ENCODE measurements at regions not wholly inside any gene's neighbourhood (a gene's known extent, or its start where the extent isn't known, plus 50 kb on each side); places are given as distances from the start of the nearest gene placed in this dataset.

DNA sequence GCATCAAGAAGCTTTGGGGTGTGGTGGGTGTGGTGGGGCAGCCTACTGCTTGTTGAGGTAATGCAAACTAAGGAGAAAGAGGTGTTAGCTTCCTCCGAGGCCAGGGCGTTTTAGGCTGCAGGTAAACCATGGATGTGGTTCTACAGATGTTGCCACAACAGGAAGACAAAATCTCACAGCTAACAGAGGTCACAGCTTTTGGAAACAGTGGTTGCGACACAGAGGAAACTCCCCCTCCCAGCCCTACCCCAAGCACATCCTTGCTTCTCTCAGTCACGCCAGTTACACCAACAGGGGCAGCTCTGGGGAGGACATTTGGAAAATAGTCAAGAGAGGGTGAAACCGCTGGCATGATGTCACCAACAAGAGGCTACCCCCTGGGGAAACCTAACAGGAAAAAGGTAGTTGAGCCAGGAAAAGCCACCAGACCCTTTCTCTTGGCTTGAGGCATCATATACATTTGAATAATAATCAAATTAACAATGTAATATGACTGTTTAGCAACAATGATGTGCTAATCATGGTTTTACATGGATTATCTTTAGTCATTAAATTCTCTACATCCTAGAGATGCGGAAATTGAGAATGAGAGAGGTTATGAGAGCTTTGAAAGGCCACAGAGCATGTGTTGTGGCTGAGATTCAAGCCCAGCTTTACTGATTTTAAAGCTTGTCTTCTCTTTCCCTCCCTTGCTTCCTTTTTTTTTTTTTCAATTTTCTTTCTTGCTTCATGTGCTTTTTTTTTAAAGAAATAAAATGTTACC lies 82.2 kb upstream of the IL12B start:
- no peak for TF ChIP-seq GATA3 (IDR thresholded peaks at IDR 0.05; ENCODE audit: low read depth, low read length)
- no peak for TF ChIP-seq GATA2 (IDR thresholded peaks at IDR 0.05; ENCODE audit: low read depth, low read length)

DNA sequence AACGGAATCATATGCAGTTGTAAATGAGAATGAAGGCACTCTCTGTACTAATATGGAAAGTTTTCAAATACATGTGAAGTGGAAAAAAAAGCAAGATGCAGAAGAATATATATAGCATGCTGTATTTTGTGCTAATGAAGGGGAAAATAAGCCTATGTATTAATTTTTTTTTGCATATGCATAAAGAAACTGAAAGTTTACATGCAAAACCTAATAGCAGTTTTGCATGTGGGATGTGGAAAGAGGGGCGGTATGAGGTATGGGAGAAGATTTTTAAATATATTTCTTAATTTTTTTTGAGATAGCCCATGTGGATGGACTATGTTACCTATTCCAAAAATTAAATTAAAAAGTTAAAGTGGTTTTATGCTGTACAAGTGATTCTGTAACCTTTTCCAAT lies 83.7 kb upstream of the IL12B start:
- TF ChIP-seq GATA3 (IDR thresholded peaks at IDR 0.05; ENCODE audit: low read depth, low read length) (no peak), GATA2 (IDR thresholded peaks at IDR 0.05; ENCODE audit: low read depth, low read length) (no peak)

DNA sequence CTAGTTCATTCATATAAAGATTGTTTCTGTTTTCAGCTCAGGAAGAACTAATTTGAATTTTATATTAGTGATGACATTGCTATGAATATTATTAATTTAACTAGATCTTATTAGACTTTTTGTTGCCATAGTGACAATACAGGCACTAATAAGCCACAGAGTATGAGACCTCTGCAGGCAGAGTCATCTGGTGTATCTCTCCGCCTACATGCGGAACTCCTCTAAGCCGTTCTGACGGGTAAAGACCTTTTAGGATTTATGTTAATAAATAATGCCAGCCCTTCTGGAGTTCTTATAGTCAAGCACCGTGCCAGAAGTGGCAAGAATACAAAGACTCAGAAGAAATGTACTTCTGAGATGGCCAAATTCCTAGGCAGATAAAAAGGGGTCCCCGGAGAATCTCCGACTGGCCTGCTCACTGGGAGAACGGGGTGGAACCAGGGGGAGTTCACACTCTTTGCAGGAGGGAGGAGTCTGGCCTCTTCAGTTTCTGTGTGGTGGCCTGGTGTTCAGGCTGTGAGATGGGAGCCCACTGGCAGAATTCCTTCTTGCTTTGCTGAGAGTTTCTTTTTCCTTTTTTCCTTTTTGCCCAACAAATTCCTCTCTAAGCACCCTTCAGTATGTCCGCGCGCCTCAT lies 85.1 kb upstream of the IL12B start:
- TF ChIP-seq GATA2 (IDR thresholded peaks at IDR 0.05; ENCODE audit: low read depth, low read length) (no peak), GATA3 (IDR thresholded peaks at IDR 0.05; ENCODE audit: low read depth, low read length) (no peak)

DNA sequence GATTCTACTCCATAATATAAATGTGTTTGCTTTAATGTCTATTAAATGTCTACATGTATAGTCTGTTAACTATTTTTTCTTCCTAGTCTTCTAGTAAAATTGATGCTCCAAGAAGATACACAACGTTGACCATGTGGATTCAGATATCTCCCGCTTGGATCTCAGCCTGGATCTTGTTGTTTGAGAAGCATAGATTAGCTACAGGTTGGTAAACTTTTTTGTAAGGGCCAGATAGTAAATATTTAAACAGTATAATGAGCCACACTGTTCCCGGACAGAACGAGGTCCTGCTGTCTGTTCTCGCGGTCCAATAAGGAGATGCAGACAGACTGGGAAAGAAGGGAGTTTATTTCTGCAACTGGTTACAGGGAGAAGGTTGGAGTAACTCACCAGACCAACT lies 86.2 kb upstream of the IL12B start:
- no peak for TF ChIP-seq GATA2 (IDR thresholded peaks at IDR 0.05; ENCODE audit: low read depth, low read length)
- no peak for TF ChIP-seq GATA3 (IDR thresholded peaks at IDR 0.05; ENCODE audit: low read depth, low read length)

DNA sequence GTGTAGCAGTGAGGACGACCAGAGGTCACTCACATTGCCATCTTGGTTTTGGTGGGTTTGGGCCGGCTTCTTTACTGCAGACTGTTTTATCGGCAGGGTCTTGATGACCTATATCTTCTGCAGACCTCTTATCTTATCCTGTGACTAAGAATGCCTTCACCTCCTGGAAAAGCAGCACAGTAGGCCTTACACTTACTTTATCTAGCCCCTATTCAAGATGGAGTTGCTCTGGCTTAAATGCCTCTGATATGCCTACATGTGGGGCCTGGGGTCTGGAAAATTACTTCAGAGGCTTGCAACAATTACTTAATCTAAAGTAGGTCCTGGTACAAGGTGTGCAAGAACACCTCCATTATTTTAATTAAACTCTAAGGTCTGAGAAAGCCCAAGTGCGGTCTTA lies 86.9 kb upstream of the IL12B start:
- TF ChIP-seq GATA3 (IDR thresholded peaks at IDR 0.05; ENCODE audit: low read depth, low read length) (no peak), GATA2 (IDR thresholded peaks at IDR 0.05; ENCODE audit: low read depth, low read length) (no peak)

DNA sequence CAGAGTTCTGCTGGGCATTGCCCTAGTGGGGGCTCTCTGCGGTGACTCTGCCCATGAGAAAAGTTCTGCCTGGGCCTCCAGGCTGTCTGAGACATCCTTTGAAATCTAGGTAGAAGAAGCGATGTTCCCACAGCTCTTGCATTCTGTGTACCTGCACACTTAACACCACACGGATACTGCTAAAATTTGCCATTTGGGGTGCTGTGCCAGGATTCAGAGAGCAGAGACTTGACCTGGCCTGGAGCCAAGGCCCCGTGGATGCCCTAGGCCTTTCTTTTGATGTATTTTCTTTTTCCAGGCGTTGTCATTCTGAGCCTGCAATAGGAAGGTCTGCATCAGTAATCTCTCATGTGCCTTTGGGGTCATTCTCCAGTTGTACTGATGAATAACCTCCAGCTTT lies 89.3 kb upstream of the IL12B start:
- TF ChIP-seq GATA3 (IDR thresholded peaks at IDR 0.05; ENCODE audit: low read depth, low read length) (no peak), GATA2 (IDR thresholded peaks at IDR 0.05; ENCODE audit: low read depth, low read length) (no peak)

DNA sequence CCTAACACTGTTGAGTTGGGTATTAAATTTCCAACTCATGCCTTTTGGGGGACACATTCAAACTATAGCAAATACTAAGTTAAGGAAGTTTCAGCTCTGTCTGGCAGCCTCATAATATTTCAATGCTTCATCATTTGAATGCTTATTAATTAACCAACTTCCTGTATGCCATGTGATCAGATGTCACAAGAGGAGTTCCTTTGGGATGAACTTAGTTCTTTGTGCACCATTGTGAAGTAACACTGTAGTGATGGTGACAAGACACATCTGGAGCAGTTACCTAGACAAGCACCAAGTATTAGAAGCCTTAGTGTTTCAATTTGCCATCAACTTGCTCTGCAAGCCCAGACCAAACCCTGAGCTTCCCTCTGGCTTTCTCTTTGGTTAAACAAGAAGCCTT lies 90.7 kb upstream of the IL12B start:
- no peak for TF ChIP-seq GATA3 (IDR thresholded peaks at IDR 0.05; ENCODE audit: low read depth, low read length)
- no peak for TF ChIP-seq GATA2 (IDR thresholded peaks at IDR 0.05; ENCODE audit: low read depth, low read length)

DNA sequence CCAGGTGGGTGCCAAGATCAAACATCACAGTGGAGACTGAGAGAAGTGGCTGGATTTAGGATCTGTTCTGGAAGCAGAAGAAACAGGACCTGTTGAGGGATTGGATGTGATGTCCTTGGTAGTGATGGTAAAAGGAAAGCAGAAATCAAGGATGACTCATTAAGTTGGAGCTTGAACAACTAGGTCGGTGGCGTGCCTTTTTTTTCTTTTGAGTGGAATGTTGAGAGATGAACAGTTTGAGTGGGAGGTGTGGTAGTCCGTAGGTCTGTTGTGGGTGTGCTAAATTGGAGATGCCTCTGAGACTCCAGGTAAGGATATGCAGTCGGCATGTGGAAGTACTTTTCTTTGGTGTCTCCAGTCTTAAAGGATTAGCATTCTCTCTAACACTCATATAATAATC lies 92.1 kb upstream of the IL12B start:
- TF ChIP-seq GATA3 (IDR thresholded peaks at IDR 0.05; ENCODE audit: low read depth, low read length), result no peak
- TF ChIP-seq GATA2 (IDR thresholded peaks at IDR 0.05; ENCODE audit: low read depth, low read length), result no peak

DNA sequence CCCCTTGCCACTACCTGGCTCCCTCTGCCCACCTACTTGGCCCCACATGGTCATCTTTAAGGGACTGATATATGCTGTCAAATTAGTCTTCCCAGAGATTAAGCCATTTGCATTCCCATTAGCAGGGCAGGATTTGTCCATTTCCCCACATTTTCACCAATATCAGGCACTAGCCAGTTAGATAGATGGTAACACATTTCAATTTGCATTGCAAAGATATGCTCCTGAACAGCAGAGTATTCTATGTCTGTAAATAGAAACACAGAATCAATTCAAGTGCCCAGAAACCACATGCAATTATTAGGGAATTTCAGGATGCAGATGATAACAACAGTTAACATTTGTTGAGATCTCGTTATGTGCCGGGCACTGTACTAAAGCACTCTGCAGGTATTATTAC lies 92.6 kb upstream of the IL12B start:
- TF ChIP-seq GATA3 (IDR thresholded peaks at IDR 0.05; ENCODE audit: low read depth, low read length) (no peak), GATA2 (IDR thresholded peaks at IDR 0.05; ENCODE audit: low read depth, low read length) (no peak)

DNA sequence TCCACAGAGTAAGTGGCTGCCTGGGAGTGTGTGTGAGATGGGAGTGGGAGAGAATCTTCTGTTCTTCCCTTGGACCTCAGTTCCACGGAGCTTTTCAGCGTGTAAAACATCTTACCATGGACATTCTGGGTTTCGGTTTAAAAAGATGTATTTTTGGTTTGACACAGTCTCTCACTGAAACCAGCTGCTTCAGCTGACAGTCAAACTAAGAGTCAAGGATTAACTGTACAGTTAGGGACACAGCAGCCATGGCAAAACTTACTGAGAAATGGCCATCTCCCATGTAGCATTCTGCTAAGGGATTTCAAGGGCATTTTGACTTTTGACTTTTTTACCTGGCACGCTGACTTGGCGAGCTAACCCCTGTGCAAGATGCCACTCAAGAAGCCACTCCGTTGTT lies 93.8 kb upstream of the IL12B start:
- no peak for TF ChIP-seq GATA3 (IDR thresholded peaks at IDR 0.05; ENCODE audit: low read depth, low read length)
- no peak for TF ChIP-seq GATA2 (IDR thresholded peaks at IDR 0.05; ENCODE audit: low read depth, low read length)

DNA sequence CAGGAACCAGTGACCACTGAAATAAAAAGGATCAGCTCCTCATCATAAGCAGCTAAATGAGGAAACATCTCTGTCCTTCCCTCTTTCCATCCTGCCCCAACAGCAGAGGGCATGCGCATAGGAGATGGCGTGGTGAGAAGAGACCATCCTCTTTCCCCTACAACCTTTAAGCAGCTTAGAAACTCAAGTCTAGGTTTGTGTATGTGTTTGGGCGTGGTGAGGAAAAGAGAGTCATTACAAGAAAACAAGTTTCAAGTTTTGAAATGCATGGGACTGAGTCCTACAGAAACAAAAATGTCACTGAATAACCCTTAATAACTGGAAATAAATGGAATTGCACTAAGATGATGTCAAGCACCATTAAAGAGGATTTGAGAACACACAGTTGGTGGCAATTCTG lies 96.4 kb upstream of the IL12B start:
- TF ChIP-seq GATA3 (IDR thresholded peaks at IDR 0.05; ENCODE audit: low read depth, low read length) (no peak), GATA2 (IDR thresholded peaks at IDR 0.05; ENCODE audit: low read depth, low read length) (no peak)

DNA sequence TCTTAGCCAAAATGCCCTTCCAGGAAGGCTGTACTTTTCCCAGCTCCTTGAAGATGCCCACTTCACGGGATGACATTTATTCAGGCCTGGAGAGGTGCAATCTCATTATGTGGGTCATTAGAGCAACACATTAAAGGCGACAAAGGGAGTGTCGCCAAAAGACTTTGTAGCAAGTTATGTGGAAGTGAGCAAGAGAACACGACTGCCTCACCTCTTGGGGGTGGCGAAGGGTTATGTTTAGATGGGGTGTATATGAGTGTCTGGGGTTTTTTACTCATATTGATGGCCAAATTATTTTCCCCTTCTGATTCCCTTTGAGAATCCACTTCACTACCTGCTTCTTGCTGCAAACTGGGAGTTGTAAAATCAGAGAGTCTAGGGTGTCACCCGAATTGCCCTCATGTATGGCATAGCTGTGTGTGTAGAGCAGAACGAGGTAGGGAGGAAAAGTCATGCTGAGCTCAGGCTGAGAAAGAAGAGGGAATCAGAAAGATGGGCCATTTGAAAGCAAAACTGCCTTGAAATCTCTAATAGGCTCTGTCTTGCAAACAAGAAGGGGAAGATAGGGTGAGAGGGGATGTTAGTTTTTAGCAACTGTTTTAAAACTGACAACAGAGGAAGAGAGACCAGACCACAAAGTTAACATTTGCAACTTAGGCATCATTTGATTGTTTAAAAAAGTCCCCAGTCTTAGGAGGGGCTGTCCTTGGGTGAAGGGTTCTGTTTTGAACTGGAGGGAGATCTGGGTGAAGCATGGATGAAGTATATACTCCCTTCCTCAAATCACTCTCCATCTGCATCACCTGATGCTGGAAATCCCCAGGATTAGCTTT lies 97.1 kb upstream of the IL12B start:
- TF ChIP-seq GATA3 (IDR thresholded peaks at IDR 0.05; ENCODE audit: low read depth, low read length) (no peak), GATA2 (IDR thresholded peaks at IDR 0.05; ENCODE audit: low read depth, low read length) (no peak)

DNA sequence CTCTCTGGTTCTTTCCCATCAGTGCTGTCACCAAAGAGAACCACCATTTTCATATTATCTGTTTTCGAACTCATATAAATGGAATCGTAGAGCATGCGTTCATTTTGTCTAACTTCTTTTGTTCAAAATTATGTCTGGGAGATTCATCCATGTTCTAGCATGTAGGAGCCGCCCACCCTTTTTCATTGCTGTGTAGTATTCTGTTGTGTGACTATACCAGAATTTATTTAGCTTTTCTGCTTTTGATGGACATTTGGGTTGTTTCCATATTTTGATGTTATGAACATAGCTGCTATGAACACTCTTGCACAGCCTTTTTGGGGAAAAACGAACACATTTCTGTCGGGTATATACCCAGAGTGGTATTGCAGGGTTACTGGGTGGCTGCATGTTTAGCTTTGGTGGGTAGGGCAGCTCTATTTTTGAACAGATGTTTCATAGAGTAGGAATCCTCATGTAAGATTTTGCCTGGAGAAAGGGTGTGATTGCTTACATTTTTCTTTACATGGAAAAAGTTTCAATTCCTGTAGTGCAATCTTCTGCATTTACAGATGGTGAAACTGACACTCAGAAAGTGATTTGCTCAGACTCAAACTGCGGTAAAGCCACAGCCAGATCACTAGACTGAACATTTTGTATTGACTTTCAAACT lies 100.2 kb upstream of the IL12B start:
- TF ChIP-seq GATA3 (IDR thresholded peaks at IDR 0.05; ENCODE audit: low read depth, low read length) (no peak), GATA2 (IDR thresholded peaks at IDR 0.05; ENCODE audit: low read depth, low read length) (no peak)

DNA sequence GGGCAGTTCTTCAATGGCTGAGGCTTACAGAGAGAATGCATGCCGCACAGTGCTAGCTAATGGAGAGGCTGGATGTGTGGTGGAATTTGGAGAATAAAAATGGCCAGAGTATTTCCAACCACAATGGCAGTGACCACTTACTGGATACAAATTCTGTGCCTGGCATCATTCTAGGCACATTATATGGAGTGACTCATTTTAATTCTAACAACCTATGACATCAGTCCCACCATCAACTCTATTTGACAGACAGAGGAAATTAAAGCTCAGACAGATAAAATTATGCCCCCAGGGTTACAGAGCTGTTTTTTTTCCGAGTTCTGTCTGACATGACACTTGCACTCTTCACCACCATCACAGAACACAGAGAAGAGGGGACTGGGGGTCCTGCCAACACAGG lies 105.6 kb upstream of the IL12B start:
- TF ChIP-seq GATA2 (IDR thresholded peaks at IDR 0.05; ENCODE audit: low read depth, low read length) (no peak), GATA3 (IDR thresholded peaks at IDR 0.05; ENCODE audit: low read depth, low read length) (no peak)

Data from SH-SY5Y (cell line).